SK-N-SH treated with all-trans-retinoic acid at 6 μM for 48 hours (cell line): ENCODE measurements at regions not wholly inside any gene's neighbourhood (a gene's known extent, or its start where the extent isn't known, plus 50 kb on each side); places are given as distances from the start of the nearest gene placed in this dataset.

Source experiments
- ATAC-seq: fragments of 200-7000 bp; cut with Tn5 transposase; 3 replicates; pipeline ENCODE4 v1.9.1; 2020; ENCODE audit warnings: mild to moderate bottlenecking, moderate library complexity
- ARNTL ChIP-seq: fragments of 450-650 bp; formaldehyde crosslinking; IDR thresholded peaks from 2 replicates; pipeline ENCODE4 v1.5.0; 2020; ENCODE audit warnings: low read depth, mild to moderate bottlenecking, moderate library complexity, borderline replicate concordance
- BACH2 ChIP-seq: fragments of 250-450 bp; sonication (Bioruptor Pico); IDR thresholded peaks from 2 replicates; pipeline ENCODE4 v1.9.0; 2021; ENCODE audit warnings: mild to moderate bottlenecking, borderline replicate concordance
- CREB5 ChIP-seq: fragments of 250-450 bp; sonication (Bioruptor Pico); IDR thresholded peaks from 2 replicates; pipeline ENCODE4 v1.5.1; 2020; ENCODE audit warnings: low read depth, mild to moderate bottlenecking, moderate library complexity
- CSDC2 ChIP-seq: fragments of 250-450 bp; sonication (Bioruptor Pico); IDR thresholded peaks from 2 replicates; pipeline ENCODE4 v1.5.0; 2020; ENCODE audit warnings: mild to moderate bottlenecking, moderate library complexity
- ESRRG ChIP-seq: fragments of 250-450 bp; sonication (Bioruptor Pico); IDR thresholded peaks from 2 replicates; pipeline ENCODE4 v1.6.1; 2021; ENCODE audit warnings: mild to moderate bottlenecking
- GLIS3 ChIP-seq: fragments of 250-450 bp; sonication (Bioruptor Pico); IDR thresholded peaks from 2 replicates; pipeline ENCODE4 v1.5.0; 2020; ENCODE audit warnings: mild to moderate bottlenecking, moderate library complexity
- ISL1 ChIP-seq: fragments of 250-450 bp; sonication (Bioruptor Pico); IDR thresholded peaks from 2 replicates; pipeline ENCODE4 v2.1.2; 2022; ENCODE audit warnings: mild to moderate bottlenecking, moderate library complexity
- OSR1 ChIP-seq: fragments of 250-450 bp; sonication (Bioruptor Pico); IDR thresholded peaks from 2 replicates; pipeline ENCODE4 v1.8.0; 2022; ENCODE audit warnings: moderate library complexity, mild to moderate bottlenecking, inconsistent platforms
- PATZ1 ChIP-seq: fragments of 250-450 bp; sonication (Bioruptor Pico); IDR thresholded peaks from 2 replicates; pipeline ENCODE4 v1.8.0; 2020; ENCODE audit warnings: mild to moderate bottlenecking, moderate library complexity, borderline replicate concordance
- POU6F1 ChIP-seq: fragments of 250-450 bp; sonication (Bioruptor Pico); IDR thresholded peaks from 2 replicates; pipeline ENCODE4 v1.8.0; 2021; ENCODE audit warnings: low read depth, mild to moderate bottlenecking, moderate library complexity, borderline replicate concordance
- PPARA ChIP-seq: fragments of 250-450 bp; sonication (Bioruptor Pico); IDR thresholded peaks from 2 replicates; pipeline ENCODE4 v1.5.0; 2020; ENCODE audit warnings: mild to moderate bottlenecking, borderline replicate concordance
- RARB ChIP-seq: fragments of 250-450 bp; sonication (Bioruptor Pico); IDR thresholded peaks from 2 replicates; pipeline ENCODE4 v1.8.0; 2021; ENCODE audit warnings: mild to moderate bottlenecking, moderate library complexity
- SNAI2 ChIP-seq: fragments of 250-450 bp; sonication (Bioruptor Pico); IDR thresholded peaks from 2 replicates; pipeline ENCODE4 v1.5.0; 2020; ENCODE audit warnings: mild to moderate bottlenecking, moderate library complexity
- TCF4 ChIP-seq: fragments of 250-450 bp; sonication (Bioruptor Pico); IDR thresholded peaks from 2 replicates; pipeline ENCODE4 v1.8.0; 2021; ENCODE audit warnings: mild to moderate bottlenecking, moderate library complexity, borderline replicate concordance
- TOX ChIP-seq: fragments of 250-450 bp; sonication (Bioruptor Pico); IDR thresholded peaks from 2 replicates; pipeline ENCODE4 v1.8.0; 2021; ENCODE audit warnings: mild to moderate bottlenecking, moderate library complexity, borderline replicate concordance
- TSHZ2 ChIP-seq: fragments of 250-450 bp; sonication (Bioruptor Pico); IDR thresholded peaks from 2 replicates; pipeline ENCODE4 v1.5.0; 2020; ENCODE audit warnings: mild to moderate bottlenecking, moderate library complexity
- ZC3H10 ChIP-seq: fragments of 250-450 bp; sonication (Bioruptor Pico); IDR thresholded peaks from 2 replicates; pipeline ENCODE4 v1.5.1; 2021; ENCODE audit warnings: mild to moderate bottlenecking, moderate library complexity
- ZFP3 ChIP-seq: fragments of 250-450 bp; sonication (Bioruptor Pico); IDR thresholded peaks from 2 replicates; pipeline ENCODE4 v1.5.0; 2020; ENCODE audit warnings: mild to moderate bottlenecking, moderate library complexity
- ZFP30 ChIP-seq: fragments of 450-650 bp; formaldehyde crosslinking; IDR thresholded peaks from 2 replicates; pipeline ENCODE4 v1.5.0; 2022; ENCODE audit warnings: mild to moderate bottlenecking, moderate library complexity
- ZNF565 ChIP-seq: fragments of 450-650 bp; formaldehyde crosslinking; conservative IDR thresholded peaks from 2 replicates; pipeline ENCODE4 v1.5.0; 2020; ENCODE audit warnings: low read depth, mild to moderate bottlenecking, moderate library complexity
- ZNF70 ChIP-seq: fragments of 450-650 bp; formaldehyde crosslinking; IDR thresholded peaks from 2 replicates; pipeline ENCODE4 v1.5.0; 2020; ENCODE audit warnings: mild to moderate bottlenecking, moderate library complexity
- ZNF8 ChIP-seq: fragments of 450-650 bp; formaldehyde crosslinking; IDR thresholded peaks from 2 replicates; pipeline ENCODE4 v1.5.0; 2020; ENCODE audit warnings: mild to moderate bottlenecking, moderate library complexity

- ATAC-seq: no peak; the same call in 2 of the 3 replicates
- TF ChIP-seq TSHZ2 (CRISPR knock-in tag) (no peak), POU6F1 (CRISPR knock-in tag) (no peak), CREB5 (CRISPR knock-in tag) (no peak), TOX (no peak), PATZ1 (CRISPR knock-in tag) (no peak), PPARA (CRISPR knock-in tag) (no peak), ESRRG (CRISPR knock-in tag) (no peak), ZFP30 (CRISPR knock-in tag) (no peak), OSR1 (CRISPR knock-in tag) (no peak), CSDC2 (CRISPR knock-in tag) (no peak), ZC3H10 (CRISPR knock-in tag) (no peak), RARB (CRISPR knock-in tag) (no peak), ZFP3 (no peak), SNAI2 (CRISPR knock-in tag) (no peak), ZNF8 (CRISPR knock-in tag) (no peak)
Measured at GRCh38 chr11:105553025-105553424, 56.8 kb upstream of the GRIA4 start.

- ATAC-seq: no peak
Measured at GRCh38 chr11:105548359-105548758, 61.5 kb upstream of the GRIA4 start.

GRCh38 chr11:105538588-105538987, 71.3 kb upstream of the GRIA4 start:
- TF ChIP-seq ZFP3 (no peak), ESRRG (CRISPR knock-in tag) (no peak), PPARA (CRISPR knock-in tag) (no peak), POU6F1 (CRISPR knock-in tag) (no peak), TSHZ2 (CRISPR knock-in tag) (no peak), ZFP30 (CRISPR knock-in tag) (no peak), TOX (no peak), ZC3H10 (CRISPR knock-in tag) (no peak), BACH2 (CRISPR knock-in tag) (no peak), ZNF70 (CRISPR knock-in tag) (no peak)
- ATAC-seq: no peak

More at GRCh38 chr11:105548359-105548758, 61.5 kb upstream of the GRIA4 start:
- no peak for TF ChIP-seq OSR1 (CRISPR knock-in tag)
- TF ChIP-seq RARB (CRISPR knock-in tag): no peak
- TF ChIP-seq ZNF565 (CRISPR knock-in tag): no peak
- no peak for TF ChIP-seq GLIS3
- no peak for TF ChIP-seq SNAI2 (CRISPR knock-in tag)
- TF ChIP-seq CSDC2 (CRISPR knock-in tag): no peak
- no peak for TF ChIP-seq TOX
- no peak for TF ChIP-seq ARNTL (CRISPR knock-in tag)
- no peak for TF ChIP-seq ISL1 (CRISPR knock-in tag)
- TF ChIP-seq PPARA (CRISPR knock-in tag): no peak
- no peak for TF ChIP-seq ZFP30 (CRISPR knock-in tag)
- no peak for TF ChIP-seq ZC3H10 (CRISPR knock-in tag)
- TF ChIP-seq TCF4 (CRISPR knock-in tag): no peak
- TF ChIP-seq ZNF8 (CRISPR knock-in tag): no peak
- TF ChIP-seq PATZ1 (CRISPR knock-in tag): no peak
